Activated B cell treated with CpG ODN at 0.5 μM for 24 hours (primary cell): ENCODE measurements at regions not wholly inside any gene's neighbourhood (a gene's known extent, or its start where the extent isn't known, plus 50 kb on each side); places are given as distances from the start of the nearest gene placed in this dataset.

Experiments used
- ATAC-seq: fragments of 200-7000 bp; cut with Tn5 transposase; one replicate; pipeline ENCODE4 v1.10.0; 2021; ENCODE audit warnings: low read depth, mild to moderate bottlenecking, moderate library complexity
- CTCF ChIA-PET: fragments of 350-600 bp; sonication (Branson Sonifier 250); formaldehyde crosslinking; loops from one replicate; lab custom pipeline; 2021; ENCODE audit warnings: antibody characterized with exemption; lab: Charles Lee
- POLR2A ChIA-PET: fragments of 350-600 bp; sonication (Branson Sonifier 250); formaldehyde crosslinking; loops from one replicate; lab custom pipeline; 2021; ENCODE audit warnings: antibody characterized with exemption; lab: Charles Lee
- DNase-seq: peaks from one replicate; pipeline ENCODE4 v3.0.0; 2022
- H3K27ac Mint-ChIP-seq: one replicate; pipeline ENCODE4 v1.8.0; 2020; ENCODE audit warnings: mixed read lengths
- H3K27me3 Mint-ChIP-seq: one replicate; pipeline ENCODE4 v1.8.0; 2021; ENCODE audit warnings: mixed read lengths
- H3K36me3 Mint-ChIP-seq: one replicate; pipeline ENCODE4 v1.8.0; 2021; ENCODE audit warnings: low read depth, mixed read lengths
- H3K4me1 Mint-ChIP-seq: one replicate; pipeline ENCODE4 v1.8.0; 2021; ENCODE audit warnings: mixed read lengths
- H3K4me3 Mint-ChIP-seq: one replicate; pipeline ENCODE4 v1.8.0; 2020; ENCODE audit warnings: mild to moderate bottlenecking, mixed read lengths
- H3K9me3 Mint-ChIP-seq: one replicate; pipeline ENCODE4 v1.8.0; 2020; ENCODE audit warnings: mixed read lengths
- CTCF ChIP-seq: fragments of 200-600 bp; IDR thresholded peaks from one replicate; pipeline ENCODE4 v1.8.0; 2022; ENCODE audit warnings: antibody characterized with exemption, mild to moderate bottlenecking
- intact Hi-C: fragments of 100-400 bp; cut with micrococcal nuclease; formaldehyde crosslinking; loops from one replicate; pipeline ENCODE4 v1.15.1; 2024

DNA sequence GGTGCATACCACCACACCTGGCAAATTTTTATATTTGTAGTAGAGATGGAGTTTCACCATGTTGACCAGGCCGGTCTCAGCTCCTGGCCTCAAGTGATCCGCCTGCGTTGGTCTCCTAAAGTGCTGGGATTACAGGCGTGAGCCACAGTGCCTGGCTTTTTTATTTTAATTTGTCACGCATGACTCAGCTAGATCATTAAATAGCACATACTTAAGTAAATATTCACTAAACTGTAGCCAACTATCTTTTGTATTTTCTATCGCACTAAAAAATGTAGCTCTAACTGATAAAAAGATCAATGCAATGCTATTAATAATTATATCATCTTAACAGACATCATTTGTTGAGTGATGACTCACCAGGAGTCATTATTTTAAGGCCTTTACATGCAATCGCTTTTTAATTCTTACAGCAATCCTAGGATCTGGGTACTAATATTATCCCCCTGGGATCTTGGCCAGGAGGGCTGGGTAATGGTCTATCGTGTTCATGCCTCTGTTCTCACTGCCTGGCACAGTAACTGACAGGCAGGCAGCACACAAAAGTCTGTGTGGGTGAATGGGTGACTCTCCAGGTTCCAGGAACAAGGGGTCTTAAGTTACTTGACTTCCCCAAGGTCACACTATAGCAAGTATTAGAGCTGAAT is 693.5 kb upstream of the EEF2KMT start:
- ChIA-PET POLR2A (no interaction called here), CTCF (no interaction called here)
- no peak for DNase-seq
- Mint-ChIP-seq H3K27me3 (no peaks in the 10 kb centered on the region), H3K27ac (no peak overlapping the region), H3K4me3 (no peak overlapping the region), H3K9me3 (peaks cover 6% of the 10 kb centered on the region), H3K4me1 (no peaks in the 10 kb centered on the region), H3K36me3 (no peaks in the 10 kb centered on the region)
- ATAC-seq: no peak
- intact Hi-C loops: no loop called here
- TF ChIP-seq CTCF: no peak

GRCh38 chr16:5790512-5790911 is 692.9 kb upstream of the EEF2KMT start:
- no peak for TF ChIP-seq CTCF
- POLR2A ChIA-PET: no interaction called here
- H3K27ac Mint-ChIP-seq: no peak overlapping the region
- no peaks in the 10 kb centered on the region for H3K36me3 Mint-ChIP-seq
- no peak for DNase-seq
- CTCF ChIA-PET: no interaction called here
- no peaks in the 10 kb centered on the region for H3K27me3 Mint-ChIP-seq
- no peak overlapping the region for H3K4me3 Mint-ChIP-seq
- intact Hi-C loops: no loop called here
- ATAC-seq: no peak
- H3K9me3 Mint-ChIP-seq: peaks cover 8% of the 10 kb centered on the region
- H3K4me1 Mint-ChIP-seq: no peaks in the 10 kb centered on the region

GRCh38 chr16:5789033-5789432 is 691.4 kb upstream of the EEF2KMT start:
- H3K27me3 Mint-ChIP-seq: no peaks in the 10 kb centered on the region
- POLR2A ChIA-PET: no interaction called here
- no peak for DNase-seq

GRCh38 chr16:5781436-5781835 is 683.8 kb upstream of the EEF2KMT start:
- ChIA-PET POLR2A (no interaction called here), CTCF (no interaction called here)
- ATAC-seq: no peak
- H3K4me3 Mint-ChIP-seq: no peak overlapping the region
- no peak overlapping the region for H3K27ac Mint-ChIP-seq
- H3K9me3 Mint-ChIP-seq: peaks cover 13% of the 10 kb centered on the region
- DNase-seq: no peak
- no peaks in the 10 kb centered on the region for H3K27me3 Mint-ChIP-seq
- no peak for TF ChIP-seq CTCF
- intact Hi-C loops: no loop called here
- H3K4me1 Mint-ChIP-seq: no peaks in the 10 kb centered on the region
- no peaks in the 10 kb centered on the region for H3K36me3 Mint-ChIP-seq

More at GRCh38 chr16:5789033-5789432, 691.4 kb upstream of the EEF2KMT start:
- Mint-ChIP-seq H3K36me3 (no peaks in the 10 kb centered on the region), H3K9me3 (peaks cover 7% of the 10 kb centered on the region), H3K4me3 (no peak overlapping the region), H3K4me1 (no peaks in the 10 kb centered on the region), H3K27ac (no peak overlapping the region)
- intact Hi-C loops: no loop called here
- ATAC-seq: no peak
- CTCF ChIA-PET: no interaction called here
- no peak for TF ChIP-seq CTCF

GRCh38 chr16:5776876-5777275 is 679.3 kb upstream of the EEF2KMT start:
- no peaks in the 10 kb centered on the region for H3K27me3 Mint-ChIP-seq
- H3K4me3 Mint-ChIP-seq: no peak overlapping the region
- ATAC-seq: no peak
- CTCF ChIA-PET: no interaction called here
- no peak overlapping the region for H3K27ac Mint-ChIP-seq
- H3K36me3 Mint-ChIP-seq: no peaks in the 10 kb centered on the region
- POLR2A ChIA-PET: no interaction called here
- peaks cover 9% of the 10 kb centered on the region for H3K9me3 Mint-ChIP-seq
- intact Hi-C loops: no loop called here
- DNase-seq: no peak
- no peaks in the 10 kb centered on the region for H3K4me1 Mint-ChIP-seq
- no peak for TF ChIP-seq CTCF
